ENCODE measurements at regions not wholly inside any gene's neighbourhood (a gene's known extent, or its start where the extent isn't known, plus 50 kb on each side); places are given as distances from the start of the nearest gene placed in this dataset.
"Not testable (repeated sequence)": the region's sequence is repeated elsewhere in the genome, so short reads cannot be mapped to it uniquely, and the experiment has no call there.

DNA sequence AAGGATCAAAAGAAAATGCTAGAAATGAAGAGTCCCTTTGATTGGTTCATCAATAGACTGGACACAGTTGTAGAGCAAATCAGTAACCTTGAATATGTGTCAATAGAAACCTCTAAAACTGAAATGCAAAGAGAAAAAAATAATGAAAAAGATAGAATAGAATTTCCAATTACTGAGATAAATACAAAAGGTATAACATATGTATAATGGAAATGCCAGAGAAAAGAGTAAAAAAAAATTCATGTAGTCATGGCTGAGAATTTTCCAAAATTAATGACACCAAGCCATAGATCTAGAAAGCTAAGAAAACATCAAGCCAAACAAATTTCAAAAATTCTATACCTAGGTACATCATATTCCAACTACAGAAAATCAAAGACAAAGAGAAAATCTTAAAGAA is 62.0 kb upstream of the HGF start:
- DNase-seq, result no peak

DNA sequence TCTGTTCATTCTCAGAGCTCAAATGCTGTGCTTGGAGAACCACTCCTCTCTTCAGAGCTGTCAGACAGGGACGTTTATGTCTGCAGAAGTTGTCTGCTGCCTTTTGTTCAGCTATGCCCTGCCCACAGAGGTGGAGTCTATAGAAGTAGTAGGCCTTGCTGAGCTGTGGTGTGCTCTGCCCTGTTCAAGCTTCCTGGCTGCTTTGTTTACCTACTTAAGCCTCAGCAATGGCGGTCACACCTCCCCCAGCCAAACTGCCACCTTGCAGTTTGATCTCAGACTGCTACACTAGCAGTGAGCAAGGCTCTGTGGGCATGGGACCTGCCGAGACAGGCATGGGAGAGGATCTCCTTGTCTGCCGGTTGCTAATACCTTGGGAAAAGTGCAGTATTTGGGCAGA is 59.7 kb upstream of the HGF start:
- not testable (repeated sequence) for DNase-seq

DNA sequence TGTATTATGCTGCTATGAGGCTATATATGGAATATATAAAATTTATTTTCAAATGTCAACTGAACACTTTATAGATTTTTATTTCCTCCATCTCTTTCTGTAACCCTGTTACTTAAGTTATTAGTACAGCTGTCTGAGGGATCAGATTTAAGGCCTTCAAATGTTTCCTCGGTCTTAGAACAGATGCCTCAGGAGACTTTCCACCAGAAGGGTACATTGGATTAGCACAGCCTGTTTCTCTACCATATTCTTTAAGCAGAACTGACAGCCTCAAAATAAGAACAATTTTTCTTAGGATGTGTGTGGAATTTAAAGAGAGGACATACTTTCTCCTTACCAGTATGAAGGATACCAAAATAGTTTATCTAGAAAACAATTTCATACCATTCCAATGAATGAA is 53.0 kb upstream of the HGF start:
- DNase-seq, result no peak

DNA sequence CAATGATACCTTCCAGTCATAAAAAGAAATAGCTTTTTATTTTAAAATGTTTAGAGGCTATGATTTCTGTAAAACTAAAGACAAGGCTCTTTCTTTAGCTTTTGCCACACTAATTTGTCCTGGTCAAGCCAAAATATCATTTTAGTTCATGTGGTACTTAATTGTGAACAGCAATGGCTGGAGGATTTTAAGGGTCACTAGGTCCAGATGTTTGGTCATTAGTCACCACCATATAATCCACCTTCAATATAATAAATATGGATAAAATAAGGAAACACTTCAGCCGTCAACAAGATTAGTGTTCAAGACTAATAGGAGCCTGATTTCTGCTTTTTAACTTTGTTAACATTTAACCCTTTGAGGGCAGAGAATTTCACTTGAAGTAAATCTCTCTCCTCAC is 50.0 kb upstream of the HGF start:
- no peak for DNase-seq

All from hippocampal formation (tissue), 2 donors.